Gastrocnemius medialis (tissue), 4 donors: ENCODE measurements at regions not wholly inside any gene's neighbourhood (a gene's known extent, or its start where the extent isn't known, plus 50 kb on each side); places are given as distances from the start of the nearest gene placed in this dataset.

Source experiments
- ATAC-seq, 2 donors: fragments of 150-250 bp; one replicate each; pipeline ENCODE4 v1.9.1; 2016
- DNase-seq, 2 donors: peaks; one replicate each; pipeline ENCODE4 v3.0.0-alpha.2; 2019
- H3K27ac ChIP-seq, 4 donors: fragments of 200-600 bp; sonication (generic); 1 replicate in 1 of 4; 2 replicates in 3 of 4; pipeline ENCODE4 v1.5.1; 2016 to 2018; ENCODE audit warnings: mild to moderate bottlenecking in 2 of 4, moderate library complexity in 1 of 4
- H3K27me3 ChIP-seq, 3 donors: fragments of 200-600 bp; sonication (generic) in 2 of 3; 1 replicate in 1 of 3; 2 replicates in 2 of 3; pipeline versions ENCODE4 v1.5.1 to v1.6.0; 2016 to 2019; ENCODE audit warnings: mild to moderate bottlenecking in 1 of 3, moderate library complexity in 1 of 3
- H3K36me3 ChIP-seq, 2 donors: fragments of 200-600 bp; sonication (generic) in 1 of 2; one replicate each; pipeline ENCODE4 v1.5.1; 2017 to 2018
- H3K4me1 ChIP-seq, 2 donors: fragments of 200-600 bp; sonication (generic) in 1 of 2; one replicate each; pipeline ENCODE4 v1.5.1; 2016 to 2017; ENCODE audit warnings: mild to moderate bottlenecking in 2 of 2
- H3K4me3 ChIP-seq, 4 donors: fragments of 200-600 bp; sonication (generic) in 3 of 4; 1 replicate in 1 of 4; 2 replicates in 3 of 4; pipeline ENCODE4 v1.5.1; 2016 to 2019; ENCODE audit warnings: mild to moderate bottlenecking in 2 of 4
- H3K9me3 ChIP-seq, 3 donors: fragments of 200-600 bp; sonication (generic) in 2 of 3; 1 replicate in 1 of 3; 2 replicates in 2 of 3; pipeline ENCODE4 v1.5.1; 2016 to 2019
- POLR2A ChIP-seq, 2 donors: fragments of 450-650 bp; IDR thresholded peaks; one replicate each; pipeline ENCODE4 v1.6.1; 2017; ENCODE audit warnings: antibody characterized with exemption in 2 of 2, mild to moderate bottlenecking in 2 of 2, moderate library complexity in 2 of 2
- in situ Hi-C, 4 donors: fragments of 200-750 bp; cut with MboI; loops; one replicate each; pipeline versions ENCODE4 v1.15.0 to v1.8.0; 2017; ENCODE audit warnings: low sequenced_read_pairs in 4 of 4
- intact Hi-C: fragments of 100-400 bp; cut with DNase I; formaldehyde crosslinking; loops from one replicate; pipeline ENCODE4 v1.15.1; 2023; ENCODE audit warnings: low total_unique reads
- TF ChIP-seq, protein P1 (sequence below), 5 experiments: fragments of 450-650 bp in 3 of 5; fragments of 200-600 bp in 2 of 5; sonication (generic) in 2 of 5; IDR thresholded peaks in 4 of 5; conservative IDR thresholded peaks in 1 of 5; 1 replicate in 4 of 5; 2 replicates in 1 of 5; pipeline ENCODE4 v1.5.1; 2016 to 2019; ENCODE audit warnings: antibody characterized with exemption in 5 of 5, mild to moderate bottlenecking in 3 of 5, moderate library complexity in 3 of 5

DNA sequence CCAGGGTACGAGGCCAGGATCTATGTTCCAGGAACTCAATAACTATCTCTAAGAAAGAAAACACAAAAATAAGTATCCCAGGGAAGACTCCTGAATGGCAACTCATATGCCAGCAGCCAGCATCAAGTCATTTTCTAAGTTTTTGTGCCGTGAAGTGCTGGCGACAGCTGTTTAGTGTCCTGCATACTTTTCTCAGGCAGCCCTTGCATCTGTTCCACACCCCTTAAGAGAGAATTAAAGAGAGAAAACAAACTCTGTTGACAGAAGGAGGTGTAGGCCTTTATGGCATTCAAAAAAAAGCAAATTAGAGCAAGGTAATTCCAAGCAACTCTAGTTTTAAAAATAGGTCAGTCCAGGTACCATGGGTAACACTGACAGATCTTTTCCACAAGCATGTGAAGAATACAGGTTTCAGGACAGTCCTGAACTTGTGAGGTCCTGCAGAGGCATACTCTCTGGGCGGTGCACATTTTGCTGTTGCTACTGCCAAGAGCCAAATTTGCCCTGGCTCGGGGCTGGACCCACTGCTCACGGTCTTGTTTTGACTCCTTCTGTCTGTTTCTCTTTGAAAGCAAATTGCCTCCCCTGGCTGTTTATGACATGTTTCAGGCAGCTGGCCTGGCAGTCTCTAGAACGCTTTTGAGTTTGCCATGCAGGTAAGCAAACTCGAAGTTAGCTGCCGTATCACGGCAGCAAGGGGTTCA is 252.1 kb upstream of the ADAMTS9 start:
- in situ Hi-C loops (no loop called here), intact Hi-C loops (loop anchor here (5.0 kb wide), 2 partner anchors 48 to 253 kb away; partner anchors contain the start of gene ADAMTS9)
- DNase-seq (no peak), ATAC-seq (no peak)
- no peaks in the 10 kb centered on the region for H3K36me3 ChIP-seq
- no peaks in the 10 kb centered on the region for H3K27me3 ChIP-seq
- TF ChIP-seq, protein P1, sequence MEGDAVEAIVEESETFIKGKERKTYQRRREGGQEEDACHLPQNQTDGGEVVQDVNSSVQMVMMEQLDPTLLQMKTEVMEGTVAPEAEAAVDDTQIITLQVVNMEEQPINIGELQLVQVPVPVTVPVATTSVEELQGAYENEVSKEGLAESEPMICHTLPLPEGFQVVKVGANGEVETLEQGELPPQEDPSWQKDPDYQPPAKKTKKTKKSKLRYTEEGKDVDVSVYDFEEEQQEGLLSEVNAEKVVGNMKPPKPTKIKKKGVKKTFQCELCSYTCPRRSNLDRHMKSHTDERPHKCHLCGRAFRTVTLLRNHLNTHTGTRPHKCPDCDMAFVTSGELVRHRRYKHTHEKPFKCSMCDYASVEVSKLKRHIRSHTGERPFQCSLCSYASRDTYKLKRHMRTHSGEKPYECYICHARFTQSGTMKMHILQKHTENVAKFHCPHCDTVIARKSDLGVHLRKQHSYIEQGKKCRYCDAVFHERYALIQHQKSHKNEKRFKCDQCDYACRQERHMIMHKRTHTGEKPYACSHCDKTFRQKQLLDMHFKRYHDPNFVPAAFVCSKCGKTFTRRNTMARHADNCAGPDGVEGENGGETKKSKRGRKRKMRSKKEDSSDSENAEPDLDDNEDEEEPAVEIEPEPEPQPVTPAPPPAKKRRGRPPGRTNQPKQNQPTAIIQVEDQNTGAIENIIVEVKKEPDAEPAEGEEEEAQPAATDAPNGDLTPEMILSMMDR (IDR thresholded peaks at IDR 0.05 in 4 of 5, conservative IDR thresholded peaks at IDR 0.05 in 1 of 5), result no peak
- no peak for TF ChIP-seq POLR2A (IDR thresholded peaks at IDR 0.05)
- H3K4me3 ChIP-seq, result no peak overlapping the region
- no peaks in the 10 kb centered on the region for H3K9me3 ChIP-seq
- peak overlapping the region in 1 of 4 donors; percentile 26 for H3K27ac ChIP-seq
- H3K4me1 ChIP-seq, result peaks cover 17 to 28% of the 10 kb centered on the region in 2 donors

DNA sequence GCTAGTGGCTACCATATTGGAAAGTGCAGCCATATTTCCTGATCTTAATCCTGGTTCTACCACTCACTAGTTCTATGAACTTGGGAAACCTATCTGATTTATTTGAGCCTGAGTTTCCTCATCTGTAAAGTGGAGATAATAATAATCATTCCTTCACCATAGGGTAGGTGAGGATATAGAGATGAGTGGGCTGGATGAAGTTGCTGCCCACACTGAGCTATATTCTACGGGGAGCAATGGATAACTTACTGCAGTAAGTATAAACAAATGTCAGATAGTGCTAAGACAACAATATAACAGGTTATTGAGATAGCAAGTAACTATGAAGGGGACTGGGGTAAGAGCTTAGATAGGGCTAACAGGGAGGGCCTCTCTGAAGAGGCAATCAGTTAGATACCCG is 251.5 kb upstream of the ADAMTS9 start:
- DNase-seq (no peak), ATAC-seq (no peak)
- intact Hi-C loops (no loop called here), in situ Hi-C loops (no loop called here)
- Histone ChIP-seq H3K27ac (no peak overlapping the region), H3K4me3 (no peak overlapping the region), H3K36me3 (no peaks in the 10 kb centered on the region), H3K4me1 (peaks cover 12 to 25% of the 10 kb centered on the region in 2 donors), H3K27me3 (no peaks in the 10 kb centered on the region), H3K9me3 (no peaks in the 10 kb centered on the region)
- TF ChIP-seq, protein P1 (IDR thresholded peaks at IDR 0.05 in 4 of 5, conservative IDR thresholded peaks at IDR 0.05 in 1 of 5), result no peak
- no peak for TF ChIP-seq POLR2A (IDR thresholded peaks at IDR 0.05)

DNA sequence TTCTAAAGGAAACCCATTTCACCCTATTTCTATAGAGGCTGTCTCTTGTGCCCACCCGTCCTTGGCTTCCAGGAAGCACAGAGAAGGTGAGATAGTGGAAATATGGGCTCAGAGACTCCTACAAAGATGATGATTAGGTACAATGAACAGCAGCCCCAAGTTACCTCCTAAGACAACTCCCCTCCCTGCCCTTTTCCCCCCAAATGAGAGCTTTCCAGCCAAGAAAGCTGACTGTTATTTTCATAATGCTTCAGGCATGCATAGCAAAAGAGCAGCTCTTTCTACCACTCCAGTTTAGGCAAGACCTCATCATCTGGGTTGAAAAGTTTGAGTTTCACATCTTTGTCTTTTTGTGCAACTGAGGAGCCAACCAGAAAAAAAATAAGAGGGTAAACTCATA is 248.8 kb upstream of the ADAMTS9 start:
- Histone ChIP-seq H3K27me3 (no peaks in the 10 kb centered on the region), H3K9me3 (no peaks in the 10 kb centered on the region), H3K27ac (no peak overlapping the region), H3K4me1 (peaks cover 3 to 19% of the 10 kb centered on the region in 2 donors), H3K4me3 (no peak overlapping the region), H3K36me3 (no peaks in the 10 kb centered on the region)
- intact Hi-C loops (no loop called here), in situ Hi-C loops (no loop called here)
- DNase-seq, result no peak
- no peak for ATAC-seq
- TF ChIP-seq POLR2A (IDR thresholded peaks at IDR 0.05), result no peak
- TF ChIP-seq, protein P1 (IDR thresholded peaks at IDR 0.05 in 4 of 5, conservative IDR thresholded peaks at IDR 0.05 in 1 of 5), result no peak

DNA sequence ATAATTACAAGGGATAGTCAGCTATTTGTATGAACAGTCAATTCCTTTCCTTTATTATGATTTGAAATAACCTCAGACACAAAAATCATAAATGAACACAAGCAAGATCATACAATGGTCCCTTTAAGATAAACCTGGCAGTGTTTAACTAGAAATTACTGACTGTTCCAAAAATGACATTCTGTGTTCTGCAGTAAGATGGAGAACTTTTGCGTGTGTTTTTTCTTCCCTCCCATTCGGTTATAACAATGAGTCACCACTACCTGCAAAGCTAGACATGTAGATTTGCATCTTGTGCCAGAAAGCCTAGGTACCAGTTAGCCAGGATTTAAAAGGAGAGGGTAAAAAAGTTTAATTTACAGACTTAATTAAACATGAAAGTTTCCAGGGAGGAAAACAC is 248.2 kb upstream of the ADAMTS9 start:
- in situ Hi-C loops, result no loop called here
- ATAC-seq (no peak), DNase-seq (no peak)
- Histone ChIP-seq H3K36me3 (no peaks in the 10 kb centered on the region), H3K4me1 (peaks cover 3 to 18% of the 10 kb centered on the region in 2 donors), H3K27me3 (no peaks in the 10 kb centered on the region), H3K9me3 (no peaks in the 10 kb centered on the region), H3K4me3 (no peak overlapping the region), H3K27ac (no peak overlapping the region)
- TF ChIP-seq, protein P1 (IDR thresholded peaks at IDR 0.05 in 4 of 5, conservative IDR thresholded peaks at IDR 0.05 in 1 of 5), result no peak
- no peak for TF ChIP-seq POLR2A (IDR thresholded peaks at IDR 0.05)
- intact Hi-C loops, result no loop called here
